ENCODE measurements at regions not wholly inside any gene's neighbourhood (a gene's known extent, or its start where the extent isn't known, plus 50 kb on each side); places are given as distances from the start of the nearest gene placed in this dataset.

GRCh38 chr12:60021235-60021634, 425.4 kb downstream of the SLC16A7 start:
- no peaks in the 10 kb centered on the region for H3K4me1 ChIP-seq
- TF ChIP-seq POLR2A (IDR thresholded peaks at IDR 0.05) (no peak), CTCF (IDR thresholded peaks at IDR 0.05) (no peak)
- no peak overlapping the region for H3K4me3 ChIP-seq
- no peaks in the 10 kb centered on the region for H3K36me3 ChIP-seq (replicated peaks in 1 of 2; ENCODE audit: insufficient read depth in 1 of 2, low read depth in 2 of 2)
- intact Hi-C loops (cut with DNase I), result no loop called here
- no peak for ATAC-seq
- H3K27ac ChIP-seq, result no peak overlapping the region
- H3K9me3 ChIP-seq, result no peaks in the 10 kb centered on the region
- DNase-seq, result no peak
- WGBS, 2 donors, result 83 to 88% methylated on average over 3 of the region's 3 CpGs
- H3K27me3 ChIP-seq, result no peaks in the 10 kb centered on the region

- WGBS, 2 donors, result 62 to 71% methylated on average over 3 of the region's 3 CpGs
- intact Hi-C loops (cut with DNase I), result no loop called here
- H3K27ac ChIP-seq, result no peak overlapping the region
- H3K4me3 ChIP-seq, result no peak overlapping the region
- no peaks in the 10 kb centered on the region for H3K9me3 ChIP-seq
- no peak for TF ChIP-seq CTCF (IDR thresholded peaks at IDR 0.05)
- TF ChIP-seq POLR2A (IDR thresholded peaks at IDR 0.05), result no peak
- H3K27me3 ChIP-seq, result no peaks in the 10 kb centered on the region
- ATAC-seq, result no peak
- no peaks in the 10 kb centered on the region for H3K4me1 ChIP-seq
- no peaks in the 10 kb centered on the region for H3K36me3 ChIP-seq (replicated peaks in 1 of 2; ENCODE audit: insufficient read depth in 1 of 2, low read depth in 2 of 2)
- DNase-seq, result no peak
Observed at GRCh38 chr12:60027266-60027665, 431.4 kb downstream of the SLC16A7 start.

GRCh38 chr12:60034147-60034546, 438.3 kb downstream of the SLC16A7 start:
- H3K27ac ChIP-seq, result no peak overlapping the region
- H3K4me1 ChIP-seq, result no peaks in the 10 kb centered on the region
- no peak overlapping the region for H3K4me3 ChIP-seq
- H3K36me3 ChIP-seq (replicated peaks in 1 of 2; ENCODE audit: insufficient read depth in 1 of 2, low read depth in 2 of 2), result no peaks in the 10 kb centered on the region
- ATAC-seq (no peak), DNase-seq (no peak)
- WGBS, 2 donors, result 73 to 83% methylated on average over 1 of the region's 1 CpG
- H3K9me3 ChIP-seq, result no peaks in the 10 kb centered on the region
- TF ChIP-seq CTCF (IDR thresholded peaks at IDR 0.05) (no peak), POLR2A (IDR thresholded peaks at IDR 0.05) (no peak)
- no peaks in the 10 kb centered on the region for H3K27me3 ChIP-seq
- intact Hi-C loops (cut with DNase I), result no loop called here

GRCh38 chr12:60035835-60036234, 440.0 kb downstream of the SLC16A7 start:
- Histone ChIP-seq H3K4me3 (no peak overlapping the region), H3K27me3 (no peaks in the 10 kb centered on the region), H3K27ac (no peak overlapping the region), H3K36me3 (replicated peaks in 1 of 2; ENCODE audit: insufficient read depth in 1 of 2, low read depth in 2 of 2) (no peaks in the 10 kb centered on the region), H3K4me1 (no peaks in the 10 kb centered on the region), H3K9me3 (no peaks in the 10 kb centered on the region)
- TF ChIP-seq CTCF (IDR thresholded peaks at IDR 0.05) (no peak), POLR2A (IDR thresholded peaks at IDR 0.05) (no peak)
- DNase-seq (no peak), ATAC-seq (no peak)
- intact Hi-C loops (cut with DNase I), result no loop called here

GRCh38 chr12:60042835-60043234, 447.0 kb downstream of the SLC16A7 start:
- H3K27ac ChIP-seq, result no peak overlapping the region
- TF ChIP-seq CTCF (IDR thresholded peaks at IDR 0.05) (no peak), POLR2A (IDR thresholded peaks at IDR 0.05) (no peak)
- intact Hi-C loops (cut with DNase I), result no loop called here
- no peaks in the 10 kb centered on the region for H3K4me1 ChIP-seq
- ATAC-seq, result no peak
- no peak overlapping the region for H3K4me3 ChIP-seq
- no peak for DNase-seq
- no peaks in the 10 kb centered on the region for H3K9me3 ChIP-seq
- no peaks in the 10 kb centered on the region for H3K36me3 ChIP-seq (replicated peaks in 1 of 2; ENCODE audit: insufficient read depth in 1 of 2, low read depth in 2 of 2)
- no peaks in the 10 kb centered on the region for H3K27me3 ChIP-seq
